Stomach (tissue), 4 donors: ENCODE measurements at regions not wholly inside any gene's neighbourhood (a gene's known extent, or its start where the extent isn't known, plus 50 kb on each side); places are given as distances from the start of the nearest gene placed in this dataset.

Source experiments
- EP300 ChIP-seq: sonication (generic); formaldehyde crosslinking; IDR thresholded peaks from one replicate; pipeline ENCODE4 v1.6.1; 2017; ENCODE audit warnings: antibody characterized with exemption
- POLR2A ChIP-seq, 4 donors: fragments of 450-650 bp; IDR thresholded peaks; one replicate each; pipeline ENCODE4 v1.6.1; 2016; ENCODE audit warnings: antibody characterized with exemption in 4 of 4, control low read depth in 2 of 4, mild to moderate bottlenecking in 1 of 4, moderate library complexity in 1 of 4
- POLR2AphosphoS5 ChIP-seq, 3 donors: sonication (generic); formaldehyde crosslinking; IDR thresholded peaks; one replicate each; pipeline ENCODE4 v1.6.1; 2016; ENCODE audit warnings: antibody characterized with exemption in 3 of 3
- TF ChIP-seq, protein P1 (sequence below), 7 experiments: fragments of 450-650 bp in 4 of 7; fragments of 200-600 bp in 3 of 7; sonication (generic) in 3 of 7; IDR thresholded peaks; one replicate each; pipeline ENCODE4 v1.5.1; 2016 to 2019; ENCODE audit warnings: antibody characterized with exemption in 7 of 7, control low read depth in 2 of 7, mild to moderate bottlenecking in 1 of 7

DNA sequence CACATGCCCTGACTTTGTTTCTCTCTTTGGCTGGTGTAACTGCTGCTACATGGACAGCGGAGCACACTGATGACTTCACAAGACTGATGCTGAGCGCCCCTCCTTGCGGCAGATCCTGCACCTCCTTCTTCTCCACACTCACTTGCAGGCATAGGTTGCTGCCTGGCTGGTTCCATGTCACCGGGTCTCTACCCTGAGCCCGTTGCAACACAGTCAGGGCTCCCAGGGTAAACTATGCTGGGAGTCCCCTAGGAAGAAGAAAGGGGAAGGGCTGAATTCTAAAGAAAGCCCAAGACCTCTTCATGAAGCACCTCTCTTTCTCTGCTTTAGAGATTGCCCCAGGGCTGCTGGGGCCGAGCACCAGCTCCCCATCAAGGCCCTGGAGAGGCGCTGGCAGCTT lies 83.3 kb upstream of the DUSP22 start:
- TF ChIP-seq, protein P1, sequence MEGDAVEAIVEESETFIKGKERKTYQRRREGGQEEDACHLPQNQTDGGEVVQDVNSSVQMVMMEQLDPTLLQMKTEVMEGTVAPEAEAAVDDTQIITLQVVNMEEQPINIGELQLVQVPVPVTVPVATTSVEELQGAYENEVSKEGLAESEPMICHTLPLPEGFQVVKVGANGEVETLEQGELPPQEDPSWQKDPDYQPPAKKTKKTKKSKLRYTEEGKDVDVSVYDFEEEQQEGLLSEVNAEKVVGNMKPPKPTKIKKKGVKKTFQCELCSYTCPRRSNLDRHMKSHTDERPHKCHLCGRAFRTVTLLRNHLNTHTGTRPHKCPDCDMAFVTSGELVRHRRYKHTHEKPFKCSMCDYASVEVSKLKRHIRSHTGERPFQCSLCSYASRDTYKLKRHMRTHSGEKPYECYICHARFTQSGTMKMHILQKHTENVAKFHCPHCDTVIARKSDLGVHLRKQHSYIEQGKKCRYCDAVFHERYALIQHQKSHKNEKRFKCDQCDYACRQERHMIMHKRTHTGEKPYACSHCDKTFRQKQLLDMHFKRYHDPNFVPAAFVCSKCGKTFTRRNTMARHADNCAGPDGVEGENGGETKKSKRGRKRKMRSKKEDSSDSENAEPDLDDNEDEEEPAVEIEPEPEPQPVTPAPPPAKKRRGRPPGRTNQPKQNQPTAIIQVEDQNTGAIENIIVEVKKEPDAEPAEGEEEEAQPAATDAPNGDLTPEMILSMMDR (IDR thresholded peaks at IDR 0.05), result no peak
- TF ChIP-seq POLR2A (IDR thresholded peaks at IDR 0.05), result no peak
- no peak for TF ChIP-seq EP300
- no peak for TF ChIP-seq POLR2AphosphoS5 (IDR thresholded peaks at IDR 0.05)
